GM12864 (cell line): ENCODE measurements at regions not wholly inside any gene's neighbourhood (a gene's known extent, or its start where the extent isn't known, plus 50 kb on each side); places are given as distances from the start of the nearest gene placed in this dataset.
A peak's percentile ranks its signal among the peaks of the same experiment; 100 is the strongest.

Experiments
- DNase-seq: peaks from one replicate; pipeline ENCODE4 v3.0.0-alpha.2; 2011; ENCODE audit warnings: low read depth
- H3K4me3 ChIP-seq: 2 replicates; pipeline ENCODE4 v1.5.1; 2011; ENCODE audit warnings: mild to moderate bottlenecking, low read depth, low read length, control low read depth
- CTCF ChIP-seq: IDR thresholded peaks from 2 replicates; pipeline ENCODE4 v1.5.1; 2011; ENCODE audit warnings: low read depth, mild to moderate bottlenecking, moderate library complexity, low read length, control low read depth, inconsistent platforms; ENCODE audit errors: missing control alignments

- no peak for DNase-seq
- H3K4me3 ChIP-seq = no peak overlapping the region
- TF ChIP-seq CTCF = no peak
Measured at GRCh38 chr3:17801131-17801530, 58.7 kb upstream of the TBC1D5 start.

DNA sequence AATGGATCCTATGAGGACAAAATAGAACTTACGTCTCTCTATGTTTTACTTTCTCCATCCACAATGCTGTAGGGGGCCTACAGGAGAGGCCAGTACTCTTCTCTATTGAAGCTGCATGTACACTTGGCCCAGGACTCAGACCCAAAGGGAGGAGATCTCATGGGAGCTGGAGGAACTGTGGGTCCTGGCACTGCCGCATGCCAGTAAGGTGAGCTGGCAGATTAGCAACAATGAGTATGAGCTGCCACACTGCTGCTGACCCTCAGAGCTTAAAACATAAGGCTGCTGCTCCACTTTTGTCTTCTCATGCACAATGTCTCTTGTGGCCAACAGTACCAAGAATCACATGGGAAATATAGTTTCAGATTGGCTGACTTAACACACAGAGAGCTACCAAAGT is 57.8 kb upstream of the TBC1D5 start:
- TF ChIP-seq CTCF = no peak
- no peak overlapping the region for H3K4me3 ChIP-seq
- DNase-seq = no peak

GRCh38 chr3:17799312-17799711 is 56.9 kb upstream of the TBC1D5 start:
- no peak for TF ChIP-seq CTCF
- no peak for DNase-seq
- H3K4me3 ChIP-seq = no peak overlapping the region

DNA sequence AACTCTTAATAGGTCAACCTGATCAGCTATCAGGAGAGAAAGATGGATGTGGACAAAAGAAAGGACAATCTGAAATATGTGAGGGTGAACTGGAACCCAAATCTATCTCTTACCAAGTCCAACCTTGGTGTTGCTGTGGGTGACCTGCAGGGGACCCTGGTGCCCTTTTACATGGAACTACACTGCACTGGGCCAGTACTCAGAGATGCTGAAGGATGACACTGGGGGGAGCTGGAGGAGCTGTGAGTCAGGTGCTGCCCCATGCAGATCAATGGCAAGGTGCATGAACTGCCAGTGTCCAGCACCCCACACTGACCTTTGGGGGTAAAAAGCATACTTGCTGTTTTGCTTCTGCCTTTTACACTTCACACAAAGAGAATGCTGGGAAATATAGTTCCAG is 55.6 kb upstream of the TBC1D5 start:
- peak; percentile 6 for TF ChIP-seq CTCF
- H3K4me3 ChIP-seq = no peak overlapping the region
- no peak for DNase-seq

- H3K4me3 ChIP-seq = no peak overlapping the region
- DNase-seq = no peak
- no peak for TF ChIP-seq CTCF
Measured at GRCh38 chr3:17795711-17796110, 53.3 kb upstream of the TBC1D5 start.

DNA sequence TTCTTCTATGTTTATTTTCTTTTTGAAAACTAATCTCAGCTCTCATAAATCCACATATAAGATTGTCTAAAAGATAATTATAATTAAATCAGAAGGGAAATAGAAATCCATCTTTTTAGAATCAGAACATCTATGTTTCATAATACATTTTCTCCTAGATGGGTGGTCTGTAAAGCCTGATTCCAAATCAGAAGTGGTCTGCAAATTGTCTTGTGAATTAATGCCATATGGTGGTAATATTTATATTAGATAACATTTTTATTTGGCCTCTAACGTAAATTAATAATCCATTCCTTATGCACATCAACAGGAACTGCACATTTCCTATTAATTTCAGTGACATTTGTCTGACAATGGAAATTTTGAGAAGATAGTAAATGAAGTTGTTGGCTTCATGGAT is 52.8 kb upstream of the TBC1D5 start:
- no peak for TF ChIP-seq CTCF
- H3K4me3 ChIP-seq = no peak overlapping the region
- no peak for DNase-seq

GRCh38 chr3:17793542-17794195 is 51.2 kb upstream of the TBC1D5 start:
- TF ChIP-seq CTCF = no peak
- no peak overlapping the region for H3K4me3 ChIP-seq
- DNase-seq = no peak
